ENCODE measurements at regions not wholly inside any gene's neighbourhood (a gene's known extent, or its start where the extent isn't known, plus 50 kb on each side); places are given as distances from the start of the nearest gene placed in this dataset.
"Not testable (repeated sequence)": the region's sequence is repeated elsewhere in the genome, so short reads cannot be mapped to it uniquely, and the experiment has no call there.

- not testable (repeated sequence) for TF ChIP-seq CTCF (IDR thresholded peaks at IDR 0.05 in 4 of 5, conservative IDR thresholded peaks at IDR 0.05 in 1 of 5); POLR2A (IDR thresholded peaks at IDR 0.05)
Observed at GRCh38 chr17:22091041-22091679, 398.8 kb downstream of the KCNJ18 start.
